ENCODE measurements at regions not wholly inside any gene's neighbourhood (a gene's known extent, or its start where the extent isn't known, plus 50 kb on each side); places are given as distances from the start of the nearest gene placed in this dataset.

DNA sequence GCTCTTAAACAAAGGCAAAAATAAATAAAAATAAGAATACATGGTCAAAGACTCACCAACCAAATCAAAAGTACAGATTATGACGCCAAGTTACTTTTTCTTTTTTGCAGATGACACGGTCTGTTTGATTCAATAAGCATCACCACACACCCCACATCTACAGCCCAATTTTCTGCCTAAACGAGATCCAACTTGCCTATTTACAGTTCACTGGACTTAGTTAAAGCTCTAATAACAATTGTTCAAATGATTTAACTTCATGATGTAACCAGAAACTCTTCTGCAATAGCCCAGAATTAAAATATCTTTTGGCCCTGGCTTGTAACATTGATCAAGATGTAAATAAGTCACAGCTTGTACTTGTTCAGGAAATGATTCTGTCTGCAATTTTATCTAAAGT, 590.3 kb upstream of the C9orf72 start:
- TF ChIP-seq, protein P1, sequence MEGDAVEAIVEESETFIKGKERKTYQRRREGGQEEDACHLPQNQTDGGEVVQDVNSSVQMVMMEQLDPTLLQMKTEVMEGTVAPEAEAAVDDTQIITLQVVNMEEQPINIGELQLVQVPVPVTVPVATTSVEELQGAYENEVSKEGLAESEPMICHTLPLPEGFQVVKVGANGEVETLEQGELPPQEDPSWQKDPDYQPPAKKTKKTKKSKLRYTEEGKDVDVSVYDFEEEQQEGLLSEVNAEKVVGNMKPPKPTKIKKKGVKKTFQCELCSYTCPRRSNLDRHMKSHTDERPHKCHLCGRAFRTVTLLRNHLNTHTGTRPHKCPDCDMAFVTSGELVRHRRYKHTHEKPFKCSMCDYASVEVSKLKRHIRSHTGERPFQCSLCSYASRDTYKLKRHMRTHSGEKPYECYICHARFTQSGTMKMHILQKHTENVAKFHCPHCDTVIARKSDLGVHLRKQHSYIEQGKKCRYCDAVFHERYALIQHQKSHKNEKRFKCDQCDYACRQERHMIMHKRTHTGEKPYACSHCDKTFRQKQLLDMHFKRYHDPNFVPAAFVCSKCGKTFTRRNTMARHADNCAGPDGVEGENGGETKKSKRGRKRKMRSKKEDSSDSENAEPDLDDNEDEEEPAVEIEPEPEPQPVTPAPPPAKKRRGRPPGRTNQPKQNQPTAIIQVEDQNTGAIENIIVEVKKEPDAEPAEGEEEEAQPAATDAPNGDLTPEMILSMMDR (IDR thresholded peaks at IDR 0.05; ENCODE audit: insufficient read depth, low read length): no peak
- DNase-seq (ENCODE audit: low read depth): no peak
- no peak overlapping the region for H3K4me3 ChIP-seq (ENCODE audit: low read depth, low read length)

DNA sequence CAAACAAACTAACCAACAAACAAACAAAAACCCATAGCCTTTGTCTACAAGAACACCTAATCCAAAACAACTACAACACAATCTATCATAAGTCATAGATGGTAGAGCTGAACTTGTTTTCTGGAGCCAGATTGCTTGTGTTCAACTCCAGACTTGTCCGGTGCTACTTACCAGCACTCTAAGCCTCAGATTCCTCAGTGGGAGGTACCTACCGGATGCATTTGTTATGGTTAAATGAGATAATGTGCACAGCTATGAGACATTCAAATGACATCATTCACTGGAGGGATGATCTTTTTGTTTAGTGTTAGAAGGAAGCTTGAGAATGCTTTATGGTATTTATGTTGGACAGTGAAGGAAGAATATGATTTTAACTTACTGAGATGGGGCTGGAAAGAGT, 592.9 kb upstream of the C9orf72 start:
- H3K4me3 ChIP-seq (ENCODE audit: low read depth, low read length): no peak overlapping the region
- DNase-seq (ENCODE audit: low read depth): no peak
- TF ChIP-seq, protein P1 (IDR thresholded peaks at IDR 0.05; ENCODE audit: insufficient read depth, low read length): no peak

DNA sequence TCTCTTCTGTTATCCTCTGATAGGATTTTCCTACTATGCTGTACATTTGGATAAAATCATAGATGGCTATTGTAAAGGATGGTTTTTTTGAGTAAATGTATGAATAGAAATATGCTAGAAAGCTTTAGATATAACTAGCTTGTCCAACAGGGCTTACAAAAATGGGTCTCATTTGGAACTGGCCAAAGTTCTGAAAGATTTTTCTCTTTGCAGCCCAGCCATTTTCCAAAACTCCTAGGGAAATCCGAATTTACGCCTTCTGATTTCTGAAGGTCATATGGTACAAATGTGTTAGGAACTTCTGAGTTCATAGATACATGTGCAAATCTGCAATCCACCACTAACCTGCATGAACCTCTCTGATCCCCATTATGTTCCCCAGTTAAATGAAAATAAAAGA, 603.9 kb upstream of the C9orf72 start:
- H3K4me3 ChIP-seq (ENCODE audit: low read depth, low read length): no peak overlapping the region
- TF ChIP-seq, protein P1 (IDR thresholded peaks at IDR 0.05; ENCODE audit: insufficient read depth, low read length): no peak
- no peak for DNase-seq (ENCODE audit: low read depth)

DNA sequence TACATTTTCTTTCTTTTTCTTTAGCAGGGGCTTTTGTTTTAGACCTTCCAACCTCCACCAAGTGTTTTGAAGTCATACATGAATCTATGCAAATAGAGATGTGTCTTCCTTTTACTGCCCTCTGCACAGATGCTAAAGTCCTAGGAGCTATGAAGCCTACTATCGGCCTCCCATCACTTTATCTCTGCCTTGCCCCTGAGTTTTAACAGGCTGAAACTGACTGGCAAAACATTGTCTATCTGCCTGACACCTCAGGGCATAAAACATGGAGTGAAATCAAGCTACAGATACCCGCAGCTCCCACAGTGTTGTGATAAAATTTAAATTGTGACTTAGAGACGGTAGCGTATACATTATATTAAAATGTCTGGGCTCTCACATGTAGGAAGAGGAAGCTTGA, 604.6 kb upstream of the C9orf72 start:
- no peak overlapping the region for H3K4me3 ChIP-seq (ENCODE audit: low read depth, low read length)
- TF ChIP-seq, protein P1 (IDR thresholded peaks at IDR 0.05; ENCODE audit: insufficient read depth, low read length): no peak

DNA sequence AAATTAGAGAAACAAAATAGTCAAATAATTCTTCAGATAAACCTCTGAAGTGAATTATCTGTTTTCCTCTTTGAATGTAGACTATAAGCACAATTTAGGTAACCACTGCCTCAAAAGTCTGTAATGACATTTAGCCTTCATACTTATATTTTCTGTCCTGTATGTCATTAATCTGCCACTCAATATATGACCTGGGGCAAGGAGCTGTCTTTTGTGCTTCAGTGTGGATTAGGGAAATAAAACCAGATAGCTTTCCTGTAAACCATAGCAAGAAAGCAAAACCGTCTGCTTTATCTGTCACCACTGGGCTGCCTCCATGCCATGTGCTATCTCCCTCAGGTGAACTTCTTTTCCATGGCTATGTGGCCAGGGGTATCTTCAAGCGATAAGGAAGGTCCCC, 606.6 kb upstream of the C9orf72 start:
- DNase-seq (ENCODE audit: low read depth): no peak
- no peak overlapping the region for H3K4me3 ChIP-seq (ENCODE audit: low read depth, low read length)
- TF ChIP-seq, protein P1 (IDR thresholded peaks at IDR 0.05; ENCODE audit: insufficient read depth, low read length): no peak

More for the DNA sequence above, 604.6 kb upstream of the C9orf72 start:
- no peak for DNase-seq (ENCODE audit: low read depth)

DNA sequence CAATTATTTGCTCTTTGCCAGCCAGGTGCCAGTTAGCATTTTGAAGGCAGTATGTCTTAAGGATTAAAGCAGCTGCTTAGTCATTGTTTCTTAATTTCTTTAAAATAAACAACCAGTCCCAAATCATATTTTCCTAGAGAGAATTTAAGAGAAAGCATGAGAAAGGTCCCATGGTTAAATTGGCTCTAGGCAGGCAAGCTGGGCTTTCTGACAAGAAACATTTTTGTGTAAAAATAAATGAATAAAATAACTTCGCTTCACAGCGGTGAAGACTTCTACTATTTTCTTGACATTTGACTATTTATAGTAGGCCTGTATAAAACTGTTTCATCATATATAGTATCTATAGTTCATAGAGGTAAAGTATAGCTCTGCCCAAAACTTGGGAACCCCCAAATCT, 617.7 kb upstream of the C9orf72 start:
- H3K4me3 ChIP-seq (ENCODE audit: low read depth, low read length): no peak overlapping the region
- TF ChIP-seq, protein P1 (IDR thresholded peaks at IDR 0.05; ENCODE audit: insufficient read depth, low read length): no peak
- DNase-seq (ENCODE audit: low read depth): no peak

DNA sequence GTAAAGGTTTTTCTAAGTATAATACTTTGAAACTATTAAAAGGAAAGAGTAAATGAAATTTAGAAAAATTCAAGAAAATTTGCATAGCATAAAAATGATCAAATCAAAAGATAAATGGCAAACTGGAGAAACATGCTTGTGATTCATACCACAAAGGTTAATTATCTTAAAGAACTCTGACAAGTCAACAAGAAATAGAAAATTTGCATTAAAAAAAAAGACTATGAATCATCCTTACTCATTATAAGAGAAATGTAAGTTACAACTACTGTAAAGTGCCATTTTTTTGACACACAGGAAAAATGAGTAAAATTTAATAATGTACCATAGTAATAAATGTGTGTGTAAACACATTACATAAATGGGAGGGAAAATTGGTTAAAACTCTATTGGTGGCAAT, 624.4 kb upstream of the C9orf72 start:
- TF ChIP-seq, protein P1 (IDR thresholded peaks at IDR 0.05; ENCODE audit: insufficient read depth, low read length): no peak
- H3K4me3 ChIP-seq (ENCODE audit: low read depth, low read length): no peak overlapping the region
- DNase-seq (ENCODE audit: low read depth): no peak
